ENCODE measurements at regions not wholly inside any gene's neighbourhood (a gene's known extent, or its start where the extent isn't known, plus 50 kb on each side); places are given as distances from the start of the nearest gene placed in this dataset.
A peak's percentile ranks its signal among the peaks of the same experiment; 100 is the strongest.

- Histone ChIP-seq H2BK12ac (ENCODE audit: low read depth, low read length) (no peak overlapping the region), H4K8ac (ENCODE audit: extremely low read depth, insufficient read depth, low read length) (no peak overlapping the region), H3K9me3 (ENCODE audit: insufficient read depth in 2 of 2, low read depth in 1 of 2, low read length in 1 of 2) (no peaks in the 10 kb centered on the region), H3K4me2 (ENCODE audit: insufficient read depth in 1 of 2, low read depth in 2 of 2, low read length in 2 of 2) (no peak overlapping the region), H2AFZ (ENCODE audit: low read length) (0 out of 2 replicates have a peak overlapping the region, but pooled peaks have one; percentile 31), H2BK20ac (ENCODE audit: low read length) (no peak overlapping the region), H2AK5ac (ENCODE audit: low read depth, low read length) (no peak overlapping the region), H3K4ac (replicated peaks; ENCODE audit: insufficient read length, low read depth, low read length) (no peak overlapping the region), H2BK5ac (ENCODE audit: low read depth, low read length) (no peak overlapping the region), H3K9ac (replicated peaks in 1 of 4; ENCODE audit: extremely low read depth in 1 of 4, low read depth in 3 of 4, low read length in 3 of 4) (no peak overlapping the region; a peak in 1 of 7 replicates), H3K27me3 (replicated peaks in 1 of 4; ENCODE audit: control insufficient read depth in 3 of 4, extremely low read depth in 1 of 4, insufficient read depth in 3 of 4, low read length in 3 of 4) (no peaks in the 10 kb centered on the region), H3K14ac (ENCODE audit: insufficient read length) (no peak overlapping the region), H3K36me3 (ENCODE audit: control insufficient read depth in 2 of 4, insufficient read depth in 4 of 4, low read length in 3 of 4) (no peaks in the 10 kb centered on the region), H3K79me2 (ENCODE audit: control insufficient read depth in 1 of 2, insufficient read depth in 2 of 2, low read length in 2 of 2) (no peaks in the 10 kb centered on the region), H3K56ac (replicated peaks; ENCODE audit: insufficient read length, low read depth, low read length) (no peak overlapping the region), H4K20me1 (replicated peaks in 1 of 2; ENCODE audit: control insufficient read depth in 1 of 2, insufficient read depth in 2 of 2, low read length in 2 of 2) (no peaks in the 10 kb centered on the region), H2BK120ac (replicated peaks; ENCODE audit: low read depth, low read length) (no peak overlapping the region), H4K91ac (replicated peaks; ENCODE audit: insufficient read length, low read length) (no peak overlapping the region), H3K18ac (ENCODE audit: extremely low read depth, low read length) (no peak overlapping the region), H2BK15ac (ENCODE audit: low read length) (no peak overlapping the region), H3K23me2 (ENCODE audit: low read depth, low read length) (no peaks in the 10 kb centered on the region), H3K27ac (ENCODE audit: low read depth, low read length) (no peak overlapping the region), H3K23ac (ENCODE audit: insufficient read length) (no peak overlapping the region), H4K5ac (ENCODE audit: insufficient read length, low read depth, low read length) (no peak overlapping the region), H3K79me1 (ENCODE audit: low read depth, low read length) (no peaks in the 10 kb centered on the region), H3K4me3 (ENCODE audit: extremely low read depth in 1 of 4, insufficient read depth in 2 of 4, low read depth in 3 of 4, low read length in 4 of 4) (no peak overlapping the region), H3K4me1 (replicated peaks in 1 of 4; ENCODE audit: control insufficient read depth in 3 of 4, insufficient read depth in 4 of 4, low read length in 3 of 4) (no peaks in the 10 kb centered on the region)
- WGBS, 2 experiments (ENCODE audit: extremely low coverage in 1 of 2, insufficient coverage in 1 of 2, insufficient read length in 1 of 2, insufficient replicate concordance in 2 of 2, low coverage in 1 of 2, low lambda C conversion rate in 2 of 2, missing lambda C conversion rate in 1 of 2): 94% methylated on average over 3 of the region's 3 CpGs; no CpG with 5 or more reads in 1 of the 2 experiments
- no peak for TF ChIP-seq RFX5 (IDR thresholded peaks at IDR 0.05; ENCODE audit: borderline replicate concordance, low read depth, low read length)
- no peak for TF ChIP-seq ATF3 (IDR thresholded peaks at IDR 0.05; ENCODE audit: insufficient read depth, low read depth, low read length)
- TF ChIP-seq POLR2AphosphoS5 (IDR thresholded peaks at IDR 0.05; ENCODE audit: low read depth, low read length): no peak
- no peak for TF ChIP-seq SIX5 (IDR thresholded peaks at IDR 0.05; ENCODE audit: low read depth, low read length)
- no peak for TF ChIP-seq MAFK (IDR thresholded peaks at IDR 0.05; ENCODE audit: low read depth, low read length)
- FAIRE-seq (no peak), DNase-seq (ENCODE audit: low read depth in 1 of 2, low spot score in 2 of 2) (no peak)
- CTCF ChIA-PET (ENCODE audit: partially characterized antibody): interaction anchor here (1.2 kb wide), 1 partner anchor 45 kb away, joined by 3 read pairs; no protein-coding TSS in a partner anchor
- POLR2A ChIA-PET (ENCODE audit: partially characterized antibody): no interaction called here
These were observed 602.9 kb downstream of the TLE1 start for GRCh38 chr9:81086416-81086815.
